HEK293 (cell line): ENCODE measurements at regions not wholly inside any gene's neighbourhood (a gene's known extent, or its start where the extent isn't known, plus 50 kb on each side); places are given as distances from the start of the nearest gene placed in this dataset.

Experiments used
- GLIS1 ChIP-seq: fragments of 450-650 bp; formaldehyde crosslinking; IDR thresholded peaks from 2 replicates; pipeline ENCODE4 v1.5.1; 2016; ENCODE audit warnings: missing biosample characterization, missing genetic modification characterization
- HOXA7 ChIP-seq: sonication (generic); formaldehyde crosslinking; IDR thresholded peaks from 2 replicates; pipeline ENCODE4 v1.8.1; 2022; ENCODE audit warnings: missing genetic modification reagents, borderline replicate concordance
- REPIN1 ChIP-seq: fragments of 450-650 bp; formaldehyde crosslinking; IDR thresholded peaks from 2 replicates; pipeline ENCODE4 v1.5.1; 2017; ENCODE audit warnings: missing biosample characterization, missing genetic modification characterization, low read depth
- YY2 ChIP-seq: fragments of 450-650 bp; formaldehyde crosslinking; IDR thresholded peaks from 2 replicates; pipeline ENCODE4 v1.5.1; 2016; ENCODE audit warnings: missing biosample characterization, missing genetic modification characterization
- ZBTB20 ChIP-seq: fragments of 450-650 bp; formaldehyde crosslinking; IDR thresholded peaks from 2 replicates; pipeline ENCODE4 v1.5.1; 2016; ENCODE audit warnings: missing biosample characterization, missing genetic modification characterization
- ZBTB7A ChIP-seq: fragments of 450-650 bp; formaldehyde crosslinking; IDR thresholded peaks from 2 replicates; pipeline ENCODE4 v1.5.1; 2016; ENCODE audit warnings: low read depth, missing biosample characterization, missing genetic modification characterization
- ZNF10 ChIP-seq: fragments of 450-650 bp; formaldehyde crosslinking; IDR thresholded peaks from 2 replicates; pipeline ENCODE4 v1.5.1; 2017; ENCODE audit warnings: missing biosample characterization, missing genetic modification characterization
- ZNF121 ChIP-seq: fragments of 450-650 bp; formaldehyde crosslinking; IDR thresholded peaks from 2 replicates; pipeline ENCODE4 v1.5.1; 2016; ENCODE audit warnings: missing biosample characterization, missing genetic modification characterization
- ZNF138 ChIP-seq: fragments of 450-650 bp; formaldehyde crosslinking; IDR thresholded peaks from 2 replicates; pipeline ENCODE4 v1.5.1; 2016; ENCODE audit warnings: missing biosample characterization, missing genetic modification characterization, borderline replicate concordance
- ZNF18 ChIP-seq: fragments of 450-650 bp; formaldehyde crosslinking; IDR thresholded peaks from 2 replicates; pipeline ENCODE4 v1.5.1; 2016; ENCODE audit warnings: missing biosample characterization, missing genetic modification characterization
- ZNF248 ChIP-seq: fragments of 450-650 bp; formaldehyde crosslinking; IDR thresholded peaks from 2 replicates; pipeline ENCODE4 v1.5.1; 2017; ENCODE audit warnings: missing biosample characterization, missing genetic modification characterization
- ZNF324 ChIP-seq: fragments of 450-650 bp; formaldehyde crosslinking; IDR thresholded peaks from 2 replicates; pipeline ENCODE4 v1.5.1; 2016; ENCODE audit warnings: missing biosample characterization, missing genetic modification characterization
- ZNF404 ChIP-seq: fragments of 450-650 bp; formaldehyde crosslinking; IDR thresholded peaks from 2 replicates; pipeline ENCODE4 v1.5.1; 2017; ENCODE audit warnings: missing biosample characterization, missing genetic modification characterization
- ZNF433 ChIP-seq: fragments of 450-650 bp; formaldehyde crosslinking; IDR thresholded peaks from 2 replicates; pipeline ENCODE4 v1.5.1; 2016; ENCODE audit warnings: missing biosample characterization, missing genetic modification characterization, low read depth
- ZNF449 ChIP-seq: fragments of 450-650 bp; formaldehyde crosslinking; IDR thresholded peaks from 2 replicates; pipeline ENCODE4 v1.5.1; 2017; ENCODE audit warnings: missing biosample characterization, mild to moderate bottlenecking, missing genetic modification characterization, moderate library complexity
- ZNF513 ChIP-seq: fragments of 450-650 bp; IDR thresholded peaks from 2 replicates; pipeline ENCODE4 v1.5.1; 2018; ENCODE audit warnings: missing biosample characterization, missing genetic modification characterization
- ZNF529 ChIP-seq: fragments of 450-650 bp; formaldehyde crosslinking; IDR thresholded peaks from 2 replicates; pipeline ENCODE4 v1.5.1; 2017; ENCODE audit warnings: missing genetic modification characterization, missing biosample characterization; ENCODE audit not compliant: insufficient replicate concordance
- ZNF621 ChIP-seq: fragments of 450-650 bp; formaldehyde crosslinking; IDR thresholded peaks from 2 replicates; pipeline ENCODE4 v1.5.1; 2017; ENCODE audit warnings: missing biosample characterization, missing genetic modification characterization
- ZNF776 ChIP-seq: fragments of 450-650 bp; formaldehyde crosslinking; IDR thresholded peaks from 2 replicates; pipeline ENCODE4 v1.5.0; 2017; ENCODE audit warnings: missing biosample characterization, missing genetic modification characterization, borderline replicate concordance
- ZNF791 ChIP-seq: fragments of 450-650 bp; formaldehyde crosslinking; IDR thresholded peaks from 2 replicates; pipeline ENCODE4 v1.5.1; 2016; ENCODE audit warnings: missing biosample characterization, missing genetic modification characterization
- TF ChIP-seq, protein P1 (sequence below): fragments of 450-650 bp; formaldehyde crosslinking; conservative IDR thresholded peaks from 2 replicates; pipeline ENCODE4 v1.5.1; 2016; ENCODE audit warnings: low read depth, missing biosample characterization, missing genetic modification characterization
- TF ChIP-seq, protein P2 (sequence below): fragments of 450-650 bp; formaldehyde crosslinking; IDR thresholded peaks from 2 replicates; pipeline ENCODE4 v1.5.1; 2017; ENCODE audit warnings: missing biosample characterization, missing genetic modification characterization
- TF ChIP-seq, protein P3 (sequence below): fragments of 450-650 bp; formaldehyde crosslinking; optimal IDR thresholded peaks from 2 replicates; pipeline ENCODE3; 2016; ENCODE audit warnings: missing biosample characterization, mild to moderate bottlenecking, missing genetic modification characterization
- TF ChIP-seq, protein P4 (sequence below): fragments of 450-650 bp; formaldehyde crosslinking; IDR thresholded peaks from 2 replicates; pipeline ENCODE4 v1.5.1; 2016; ENCODE audit warnings: missing biosample characterization, missing genetic modification characterization

GRCh38 chr22:46073683-46074504 is 76.4 kb upstream of the PPARA start (continued):
- TF ChIP-seq ZNF138, result no peak
- TF ChIP-seq ZNF324 (tag by site-specific recombination), result no peak
- TF ChIP-seq YY2 (tag by site-specific recombination), result no peak
- peak; percentile 23; the same call in 1 of the 2 replicates for TF ChIP-seq GLIS1 (tag by site-specific recombination)
- no peak for TF ChIP-seq ZNF121
- no peak for TF ChIP-seq ZNF248 (tag by site-specific recombination)
- TF ChIP-seq, protein P1, sequence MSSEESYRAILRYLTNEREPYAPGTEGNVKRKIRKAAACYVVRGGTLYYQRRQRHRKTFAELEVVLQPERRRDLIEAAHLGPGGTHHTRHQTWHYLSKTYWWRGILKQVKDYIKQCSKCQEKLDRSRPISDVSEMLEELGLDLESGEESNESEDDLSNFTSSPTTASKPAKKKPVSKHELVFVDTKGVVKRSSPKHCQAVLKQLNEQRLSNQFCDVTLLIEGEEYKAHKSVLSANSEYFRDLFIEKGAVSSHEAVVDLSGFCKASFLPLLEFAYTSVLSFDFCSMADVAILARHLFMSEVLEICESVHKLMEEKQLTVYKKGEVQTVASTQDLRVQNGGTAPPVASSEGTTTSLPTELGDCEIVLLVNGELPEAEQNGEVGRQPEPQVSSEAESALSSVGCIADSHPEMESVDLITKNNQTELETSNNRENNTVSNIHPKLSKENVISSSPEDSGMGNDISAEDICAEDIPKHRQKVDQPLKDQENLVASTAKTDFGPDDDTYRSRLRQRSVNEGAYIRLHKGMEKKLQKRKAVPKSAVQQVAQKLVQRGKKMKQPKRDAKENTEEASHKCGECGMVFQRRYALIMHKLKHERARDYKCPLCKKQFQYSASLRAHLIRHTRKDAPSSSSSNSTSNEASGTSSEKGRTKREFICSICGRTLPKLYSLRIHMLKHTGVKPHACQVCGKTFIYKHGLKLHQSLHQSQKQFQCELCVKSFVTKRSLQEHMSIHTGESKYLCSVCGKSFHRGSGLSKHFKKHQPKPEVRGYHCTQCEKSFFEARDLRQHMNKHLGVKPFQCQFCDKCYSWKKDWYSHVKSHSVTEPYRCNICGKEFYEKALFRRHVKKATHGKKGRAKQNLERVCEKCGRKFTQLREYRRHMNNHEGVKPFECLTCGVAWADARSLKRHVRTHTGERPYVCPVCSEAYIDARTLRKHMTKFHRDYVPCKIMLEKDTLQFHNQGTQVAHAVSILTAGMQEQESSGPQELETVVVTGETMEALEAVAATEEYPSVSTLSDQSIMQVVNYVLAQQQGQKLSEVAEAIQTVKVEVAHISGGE (tag by site-specific recombination), result no peak
- TF ChIP-seq HOXA7 (CRISPR knock-in tag), result no peak
- no peak for TF ChIP-seq ZNF449
- TF ChIP-seq ZNF404 (tag by site-specific recombination), result no peak
- TF ChIP-seq ZNF433 (tag by site-specific recombination), result no peak
- TF ChIP-seq ZNF529 (tag by site-specific recombination), result no peak
- TF ChIP-seq, protein P2, sequence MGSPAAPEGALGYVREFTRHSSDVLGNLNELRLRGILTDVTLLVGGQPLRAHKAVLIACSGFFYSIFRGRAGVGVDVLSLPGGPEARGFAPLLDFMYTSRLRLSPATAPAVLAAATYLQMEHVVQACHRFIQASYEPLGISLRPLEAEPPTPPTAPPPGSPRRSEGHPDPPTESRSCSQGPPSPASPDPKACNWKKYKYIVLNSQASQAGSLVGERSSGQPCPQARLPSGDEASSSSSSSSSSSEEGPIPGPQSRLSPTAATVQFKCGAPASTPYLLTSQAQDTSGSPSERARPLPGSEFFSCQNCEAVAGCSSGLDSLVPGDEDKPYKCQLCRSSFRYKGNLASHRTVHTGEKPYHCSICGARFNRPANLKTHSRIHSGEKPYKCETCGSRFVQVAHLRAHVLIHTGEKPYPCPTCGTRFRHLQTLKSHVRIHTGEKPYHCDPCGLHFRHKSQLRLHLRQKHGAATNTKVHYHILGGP, result no peak
- no peak for TF ChIP-seq ZNF18 (tag by site-specific recombination)
- no peak for TF ChIP-seq ZNF791 (tag by site-specific recombination)
- TF ChIP-seq REPIN1 (tag by site-specific recombination), result no peak
- TF ChIP-seq ZNF513 (tag by site-specific recombination), result no peak
- no peak for TF ChIP-seq ZNF10 (tag by site-specific recombination)
- TF ChIP-seq ZNF621 (tag by site-specific recombination), result no peak
- TF ChIP-seq, protein P3, sequence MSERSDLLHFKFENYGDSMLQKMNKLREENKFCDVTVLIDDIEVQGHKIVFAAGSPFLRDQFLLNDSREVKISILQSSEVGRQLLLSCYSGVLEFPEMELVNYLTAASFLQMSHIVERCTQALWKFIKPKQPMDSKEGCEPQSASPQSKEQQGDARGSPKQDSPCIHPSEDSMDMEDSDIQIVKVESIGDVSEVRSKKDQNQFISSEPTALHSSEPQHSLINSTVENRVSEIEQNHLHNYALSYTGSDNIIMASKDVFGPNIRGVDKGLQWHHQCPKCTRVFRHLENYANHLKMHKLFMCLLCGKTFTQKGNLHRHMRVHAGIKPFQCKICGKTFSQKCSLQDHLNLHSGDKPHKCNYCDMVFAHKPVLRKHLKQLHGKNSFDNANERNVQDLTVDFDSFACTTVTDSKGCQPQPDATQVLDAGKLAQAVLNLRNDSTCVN (tag by site-specific recombination), result no peak
- no peak for TF ChIP-seq ZBTB7A
- TF ChIP-seq, protein P4, sequence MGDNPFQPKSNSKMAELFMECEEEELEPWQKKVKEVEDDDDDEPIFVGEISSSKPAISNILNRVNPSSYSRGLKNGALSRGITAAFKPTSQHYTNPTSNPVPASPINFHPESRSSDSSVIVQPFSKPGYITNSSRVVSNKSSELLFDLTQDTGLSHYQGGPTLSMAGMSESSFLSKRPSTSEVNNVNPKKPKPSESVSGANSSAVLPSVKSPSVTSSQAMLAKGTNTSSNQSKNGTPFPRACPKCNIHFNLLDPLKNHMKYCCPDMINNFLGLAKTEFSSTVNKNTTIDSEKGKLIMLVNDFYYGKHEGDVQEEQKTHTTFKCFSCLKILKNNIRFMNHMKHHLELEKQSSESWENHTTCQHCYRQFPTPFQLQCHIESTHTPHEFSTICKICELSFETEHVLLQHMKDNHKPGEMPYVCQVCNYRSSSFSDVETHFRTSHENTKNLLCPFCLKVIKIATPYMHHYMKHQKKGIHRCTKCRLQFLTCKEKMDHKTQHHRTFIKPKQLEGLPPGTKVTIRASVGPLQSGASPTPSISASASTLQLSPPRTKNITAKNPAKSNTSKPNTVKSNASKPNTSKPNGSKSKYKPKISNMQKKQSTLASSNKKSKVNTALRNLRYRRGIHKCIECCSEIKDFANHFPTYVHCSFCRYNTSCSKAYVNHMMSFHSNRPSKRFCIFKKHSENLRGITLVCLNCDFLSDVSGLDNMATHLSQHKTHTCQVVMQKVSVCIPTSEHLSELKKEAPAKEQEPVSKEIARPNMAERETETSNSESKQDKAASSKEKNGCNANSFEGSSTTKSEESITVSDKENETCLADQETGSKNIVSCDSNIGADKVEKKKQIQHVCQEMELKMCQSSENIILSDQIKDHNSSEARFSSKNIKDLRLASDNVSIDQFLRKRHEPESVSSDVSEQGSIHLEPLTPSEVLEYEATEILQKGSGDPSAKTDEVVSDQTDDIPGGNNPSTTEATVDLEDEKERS (tag by site-specific recombination), result no peak
- TF ChIP-seq ZBTB20, result peak; percentile 70; the same call in 1 of the 2 replicates
- no peak for TF ChIP-seq ZNF776 (tag by site-specific recombination)
